OCI-LY1 (cell line): ENCODE measurements at regions not wholly inside any gene's neighbourhood (a gene's known extent, or its start where the extent isn't known, plus 50 kb on each side); places are given as distances from the start of the nearest gene placed in this dataset.

Experiments used
- H2AFZ ChIP-seq: fragments of 200-600 bp; sonication (generic), shearing (Covaris generic); 2 replicates; pipeline ENCODE4 v1.6.0; 2014; ENCODE audit warnings: antibody characterized with exemption, mild to moderate bottlenecking, low read length
- H3F3A ChIP-seq: fragments of 200-600 bp; sonication (generic), shearing (Covaris generic); 2 replicates; pipeline ENCODE4 v1.6.0; 2014; ENCODE audit warnings: mild to moderate bottlenecking, antibody characterized with exemption, low read length, moderate library complexity; ENCODE audit not compliant: insufficient read depth
- H3K27ac ChIP-seq: fragments of 200-600 bp; sonication (generic); 2 replicates; pipeline ENCODE4 v1.5.1; 2014; ENCODE audit warnings: low read length, mixed run types, mild to moderate bottlenecking, low read depth; ENCODE audit not compliant: poor library complexity, severe bottlenecking
- H3K27me3 ChIP-seq: fragments of 200-600 bp; sonication (generic); 2 replicates; pipeline ENCODE4 v1.6.0; 2014; ENCODE audit warnings: antibody characterized with exemption, mild to moderate bottlenecking, low read length, moderate library complexity; ENCODE audit not compliant: insufficient read depth
- H3K36me3 ChIP-seq: fragments of 200-600 bp; sonication (generic); 2 replicates; pipeline ENCODE4 v1.6.1; 2014; ENCODE audit warnings: mild to moderate bottlenecking, antibody characterized with exemption, low read length, moderate library complexity, mixed read lengths; ENCODE audit not compliant: insufficient read depth
- H3K4me1 ChIP-seq: fragments of 200-600 bp; sonication (generic); 2 replicates; pipeline ENCODE4 v1.5.1; 2014; ENCODE audit warnings: mild to moderate bottlenecking, low read length, moderate library complexity; ENCODE audit not compliant: insufficient read depth, severe bottlenecking
- H3K4me2 ChIP-seq: fragments of 200-600 bp; sonication (generic), shearing (Covaris generic); 2 replicates; pipeline ENCODE4 v1.6.1; 2014; ENCODE audit warnings: low read length
- H3K4me3 ChIP-seq: fragments of 200-600 bp; sonication (generic); 2 replicates; pipeline ENCODE4 v1.5.1; 2014; ENCODE audit warnings: low read length, low read depth, mild to moderate bottlenecking, mixed read lengths; ENCODE audit not compliant: poor library complexity, severe bottlenecking
- H3K79me2 ChIP-seq: fragments of 200-600 bp; shearing (Covaris generic); 2 replicates; pipeline ENCODE4 v1.6.1; 2016; ENCODE audit warnings: mixed run types, low read length, mixed read lengths; ENCODE audit not compliant: insufficient read depth
- H3K9ac ChIP-seq: fragments of 200-600 bp; sonication (generic), shearing (Covaris generic); 2 replicates; pipeline ENCODE4 v1.6.1; 2014; ENCODE audit warnings: mild to moderate bottlenecking, low read length, mixed read lengths
- H3K9me2 ChIP-seq: fragments of 200-600 bp; sonication (generic), shearing (Covaris generic); 2 replicates; pipeline ENCODE4 v1.6.1; 2014; ENCODE audit warnings: low read depth, mild to moderate bottlenecking, low read length, mixed read lengths
- H3K9me3 ChIP-seq: fragments of 200-600 bp; shearing (Covaris generic); 2 replicates; pipeline ENCODE4 v1.6.1; 2014; ENCODE audit warnings: low read length, mixed read lengths
- H4K20me1 ChIP-seq: fragments of 200-600 bp; sonication (generic), shearing (Covaris generic); 2 replicates; pipeline ENCODE4 v1.6.0; 2016; ENCODE audit warnings: mild to moderate bottlenecking, low read length; ENCODE audit not compliant: insufficient read depth
- CTCF ChIP-seq: fragments of 200-600 bp; sonication (generic), shearing (Covaris generic); IDR thresholded peaks from 2 replicates; pipeline ENCODE4 v1.5.1; 2017; ENCODE audit warnings: mild to moderate bottlenecking, antibody characterized with exemption, low read length, moderate library complexity, mixed read lengths
- EZH2 ChIP-seq: fragments of 200-600 bp; sonication (generic), shearing (Covaris generic); IDR thresholded peaks from 2 replicates; pipeline ENCODE4 v1.8.0; 2017; ENCODE audit warnings: borderline replicate concordance, mixed run types, mild to moderate bottlenecking, antibody characterized with exemption, low read length, moderate library complexity, mixed read lengths

GRCh38 chr5:159508344-159508743 lies 178.1 kb upstream of the IL12B start:
- no peaks in the 10 kb centered on the region for H3K9me3 ChIP-seq
- no peak overlapping the region for H3K4me2 ChIP-seq
- H4K20me1 ChIP-seq, result no peaks in the 10 kb centered on the region
- H3K27ac ChIP-seq, result no peak overlapping the region
- no peaks in the 10 kb centered on the region for H3K79me2 ChIP-seq
- no peaks in the 10 kb centered on the region for H3K36me3 ChIP-seq
- no peaks in the 10 kb centered on the region for H3K9me2 ChIP-seq
- no peak overlapping the region for H3K4me3 ChIP-seq
- H3K4me1 ChIP-seq, result no peaks in the 10 kb centered on the region
- no peak overlapping the region for H3K9ac ChIP-seq
- H2AFZ ChIP-seq, result no peak overlapping the region
- no peaks in the 10 kb centered on the region for H3F3A ChIP-seq
- no peak for TF ChIP-seq EZH2
- no peak for TF ChIP-seq CTCF
- no peaks in the 10 kb centered on the region for H3K27me3 ChIP-seq

- H3K4me2 ChIP-seq, result no peak overlapping the region
- H4K20me1 ChIP-seq, result no peaks in the 10 kb centered on the region
- no peak overlapping the region for H2AFZ ChIP-seq
- no peaks in the 10 kb centered on the region for H3K4me1 ChIP-seq
- no peaks in the 10 kb centered on the region for H3K9me2 ChIP-seq
- H3K9ac ChIP-seq, result no peak overlapping the region
- H3K79me2 ChIP-seq, result no peaks in the 10 kb centered on the region
- no peak for TF ChIP-seq EZH2
- TF ChIP-seq CTCF, result no peak
- no peaks in the 10 kb centered on the region for H3K36me3 ChIP-seq
- no peaks in the 10 kb centered on the region for H3K9me3 ChIP-seq
- no peak overlapping the region for H3K27ac ChIP-seq
- H3K4me3 ChIP-seq, result no peak overlapping the region
- no peaks in the 10 kb centered on the region for H3F3A ChIP-seq
- no peaks in the 10 kb centered on the region for H3K27me3 ChIP-seq
These were observed 178.8 kb upstream of the IL12B start for GRCh38 chr5:159509002-159509660.

GRCh38 chr5:159510282-159510681 lies 180.0 kb upstream of the IL12B start:
- no peak overlapping the region for H2AFZ ChIP-seq
- H3K9me2 ChIP-seq, result no peaks in the 10 kb centered on the region
- H3K9me3 ChIP-seq, result no peaks in the 10 kb centered on the region
- H3K4me1 ChIP-seq, result no peaks in the 10 kb centered on the region
- H3K79me2 ChIP-seq, result no peaks in the 10 kb centered on the region
- H3K9ac ChIP-seq, result no peak overlapping the region
- H3K4me3 ChIP-seq, result no peak overlapping the region
- TF ChIP-seq CTCF, result no peak
- no peak for TF ChIP-seq EZH2
- no peaks in the 10 kb centered on the region for H3F3A ChIP-seq
- H3K27me3 ChIP-seq, result no peaks in the 10 kb centered on the region
- H3K4me2 ChIP-seq, result no peak overlapping the region
- H3K36me3 ChIP-seq, result no peaks in the 10 kb centered on the region
- H3K27ac ChIP-seq, result no peak overlapping the region
- H4K20me1 ChIP-seq, result no peaks in the 10 kb centered on the region
